Bronchial epithelial cell (primary cell): ENCODE measurements at regions not wholly inside any gene's neighbourhood (a gene's known extent, or its start where the extent isn't known, plus 50 kb on each side); places are given as distances from the start of the nearest gene placed in this dataset.
A peak's percentile ranks its signal among the peaks of the same experiment; 100 is the strongest.

ENCODE experiments used
- DNase-seq: peaks from one replicate; pipeline ENCODE4 v3.0.0-alpha.2; 2010; ENCODE audit warnings: low read depth
- FAIRE-seq: peaks from 2 replicates; lab custom pipeline; 2011; peaks lifted over from hg19 to GRCh38; lab: Jason Lieb, UNC
- H3K27me3 ChIP-seq: 2 replicates; pipeline ENCODE4 v1.5.1; 2011; ENCODE audit warnings: low read length; ENCODE audit not compliant: control insufficient read depth, insufficient read depth
- H3K36me3 ChIP-seq: 2 replicates; pipeline ENCODE4 v1.5.1; 2011; ENCODE audit warnings: low read length; ENCODE audit not compliant: control insufficient read depth, insufficient read depth
- H3K4me3 ChIP-seq: 2 replicates; pipeline ENCODE4 v1.5.1; 2011; ENCODE audit warnings: mild to moderate bottlenecking, low read depth, low read length, control low read depth
- CTCF ChIP-seq: IDR thresholded peaks from 2 replicates; pipeline ENCODE4 v1.5.1; 2011; ENCODE audit warnings: mild to moderate bottlenecking, moderate library complexity, low read length, control low read depth, inconsistent platforms; ENCODE audit not compliant: insufficient read depth, severe bottlenecking

DNA sequence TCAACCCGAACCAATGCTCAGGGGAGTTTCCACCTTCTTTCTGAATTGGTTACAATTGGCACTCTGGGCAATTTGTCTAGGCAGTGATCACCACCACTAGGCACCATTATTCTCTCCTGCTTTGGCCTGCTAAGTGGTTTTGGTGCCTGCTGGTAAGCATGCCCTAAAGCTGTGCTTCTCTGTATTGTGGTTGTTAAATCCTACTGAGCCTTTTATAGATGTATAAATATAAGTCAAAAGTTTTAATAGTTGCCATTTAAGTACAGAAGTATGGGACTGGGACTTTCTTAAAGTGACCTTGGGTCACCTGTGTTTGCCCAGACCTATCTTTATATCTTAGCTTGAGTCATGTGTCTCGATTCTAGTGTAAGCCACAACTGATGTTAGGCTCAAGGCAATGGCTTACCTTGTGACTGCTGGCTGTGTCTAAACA, 475.9 kb downstream of the SLC16A7 start:
- no peak for TF ChIP-seq CTCF
- H3K36me3 ChIP-seq = no peaks in the 10 kb centered on the region
- no peak overlapping the region for H3K4me3 ChIP-seq
- no peak for FAIRE-seq
- no peak for DNase-seq
- no peaks in the 10 kb centered on the region for H3K27me3 ChIP-seq

- no peak for TF ChIP-seq CTCF
- no peaks in the 10 kb centered on the region for H3K27me3 ChIP-seq
- no peak for FAIRE-seq
Observed at GRCh38 chr12:60072911-60073310, 477.1 kb downstream of the SLC16A7 start.

DNA sequence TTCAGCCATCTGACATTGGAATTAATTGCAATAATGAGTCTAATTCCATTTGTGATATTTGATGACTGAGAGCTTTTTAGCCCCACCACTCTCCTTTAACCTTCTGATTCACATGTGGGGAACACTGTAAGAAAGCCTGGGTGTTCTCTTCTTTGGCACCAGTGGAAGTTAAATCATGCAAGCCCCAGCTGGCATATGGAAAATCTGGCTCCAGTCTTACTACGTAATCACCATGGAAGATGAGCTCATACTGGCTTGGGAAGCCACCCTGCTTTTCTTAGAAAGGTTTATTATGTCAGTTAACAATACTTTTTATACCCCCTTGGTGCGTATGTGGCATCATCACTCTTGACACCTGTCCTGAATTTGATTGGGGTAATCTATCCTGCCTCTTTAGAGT, 479.3 kb downstream of the SLC16A7 start:
- no peak for FAIRE-seq

More at GRCh38 chr12:60072911-60073310, 477.1 kb downstream of the SLC16A7 start:
- no peaks in the 10 kb centered on the region for H3K36me3 ChIP-seq
- DNase-seq = peak; percentile 35
- H3K4me3 ChIP-seq = no peak overlapping the region

DNA sequence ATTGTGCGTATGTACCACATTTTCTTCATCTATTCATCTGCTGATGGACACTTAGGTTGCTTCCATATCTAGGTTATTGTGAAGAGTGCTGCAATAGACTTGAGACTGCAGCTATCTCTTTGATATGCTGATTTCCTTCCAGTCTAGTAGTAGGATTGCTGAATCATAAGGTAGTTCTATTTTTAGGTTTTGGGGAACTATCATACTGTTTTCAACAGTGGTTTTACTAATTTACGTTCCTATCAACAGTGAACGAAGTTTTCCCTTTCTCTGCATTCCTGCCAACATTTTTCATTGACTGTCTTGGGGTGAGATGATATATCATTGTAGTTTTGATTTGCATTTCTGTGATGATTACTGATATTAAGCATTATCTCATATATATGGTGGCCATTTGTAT, 482.2 kb downstream of the SLC16A7 start:
- no peak for FAIRE-seq

More for the DNA sequence above, 479.3 kb downstream of the SLC16A7 start:
- no peak for TF ChIP-seq CTCF
- Histone ChIP-seq H3K27me3 (no peaks in the 10 kb centered on the region), H3K36me3 (no peaks in the 10 kb centered on the region), H3K4me3 (no peak overlapping the region)
- DNase-seq = peak; percentile 26

DNA sequence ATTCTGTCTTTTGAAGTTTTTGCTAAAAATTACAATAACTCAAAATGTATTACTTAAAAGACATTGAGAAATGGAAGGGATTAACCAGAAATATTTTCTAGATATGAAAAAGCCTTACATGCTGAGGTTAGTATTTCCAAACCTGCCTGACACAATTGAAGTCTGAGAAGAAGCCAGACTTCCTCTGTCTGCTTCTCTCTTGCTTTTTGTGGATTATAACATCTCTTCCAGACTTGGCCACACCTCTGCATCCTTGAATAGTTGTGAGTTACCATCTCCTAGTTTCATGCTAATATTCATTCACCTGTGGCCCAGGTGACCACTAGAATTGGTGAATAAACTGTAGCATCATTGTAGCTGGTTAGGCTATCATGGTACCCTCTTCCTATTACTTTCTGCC, 497.6 kb downstream of the SLC16A7 start:
- H3K27me3 ChIP-seq = no peaks in the 10 kb centered on the region
- TF ChIP-seq CTCF = no peak
- DNase-seq (no peak), FAIRE-seq (no peak)
- no peaks in the 10 kb centered on the region for H3K36me3 ChIP-seq
- no peak overlapping the region for H3K4me3 ChIP-seq

More for the DNA sequence above, 482.2 kb downstream of the SLC16A7 start:
- Histone ChIP-seq H3K4me3 (no peak overlapping the region), H3K36me3 (no peaks in the 10 kb centered on the region), H3K27me3 (no peaks in the 10 kb centered on the region)
- no peak for TF ChIP-seq CTCF
- no peak for DNase-seq

DNA sequence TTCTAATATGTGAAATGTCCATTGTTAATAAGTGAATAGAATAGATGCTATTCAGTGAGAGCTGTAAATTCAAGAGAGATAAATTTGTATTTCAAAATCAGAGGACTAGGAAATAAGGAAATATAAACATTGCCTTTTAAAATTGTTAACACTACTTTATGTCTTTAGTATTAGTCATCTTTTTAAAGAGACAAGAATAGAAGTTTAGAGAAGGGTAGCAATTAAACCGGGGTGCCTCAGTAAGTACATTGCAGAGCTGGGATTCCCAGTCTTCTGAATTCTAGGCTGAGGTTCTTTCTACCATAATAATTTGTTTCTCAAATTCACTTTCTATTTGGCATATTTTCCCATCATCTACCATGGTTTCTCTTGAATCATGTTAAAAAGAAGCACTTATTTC, 498.6 kb downstream of the SLC16A7 start:
- FAIRE-seq = no peak

More for the DNA sequence above, 498.6 kb downstream of the SLC16A7 start:
- no peaks in the 10 kb centered on the region for H3K36me3 ChIP-seq
- no peak for DNase-seq
- H3K4me3 ChIP-seq = no peak overlapping the region
- no peak for TF ChIP-seq CTCF
- no peaks in the 10 kb centered on the region for H3K27me3 ChIP-seq
